Esophagus muscularis mucosa (tissue), 4 donors: ENCODE measurements at regions not wholly inside any gene's neighbourhood (a gene's known extent, or its start where the extent isn't known, plus 50 kb on each side); places are given as distances from the start of the nearest gene placed in this dataset.
A peak's percentile ranks its signal among the peaks of the same experiment; 100 is the strongest.

Source experiments
- DNase-seq: peaks from one replicate; pipeline ENCODE4 v3.0.0-alpha.2; 2017; ENCODE audit errors: extremely low spot score
- H3K27ac ChIP-seq, 4 donors: fragments of 200-600 bp; sonication (generic); replicated peaks in 1 of 4; 1 replicate in 3 of 4; 2 replicates in 1 of 4; pipeline ENCODE4 v1.5.1; 2016 to 2019; ENCODE audit warnings: mild to moderate bottlenecking in 1 of 4
- H3K27me3 ChIP-seq, 4 donors: fragments of 200-600 bp; sonication (generic); one replicate each; pipeline versions ENCODE4 v1.5.1 to v1.6.0; 2016 to 2019
- H3K36me3 ChIP-seq, 4 donors: fragments of 200-600 bp; sonication (generic); one replicate each; pipeline ENCODE4 v1.5.1; 2016 to 2019
- H3K4me1 ChIP-seq, 4 donors: fragments of 200-600 bp; sonication (generic); one replicate each; pipeline ENCODE4 v1.5.1; 2016 to 2019
- H3K4me3 ChIP-seq, 4 donors: fragments of 200-600 bp; sonication (generic); 1 replicate in 2 of 4; 2 replicates in 2 of 4; pipeline ENCODE4 v1.5.1; 2016 to 2019; ENCODE audit warnings: mild to moderate bottlenecking in 4 of 4, moderate library complexity in 1 of 4
- H3K9me3 ChIP-seq, 4 donors: fragments of 200-600 bp; sonication (generic); 1 replicate in 3 of 4; 2 replicates in 1 of 4; pipeline ENCODE4 v1.5.1; 2016 to 2019
- CTCF ChIP-seq, 3 experiments: fragments of 200-600 bp in 2 of 3; fragments of 450-650 bp in 1 of 3; sonication (generic) in 2 of 3; IDR thresholded peaks; one replicate each; pipeline ENCODE4 v1.5.1; 2017 to 2019; ENCODE audit warnings: antibody characterized with exemption in 3 of 3, mild to moderate bottlenecking in 2 of 3, moderate library complexity in 1 of 3
- EP300 ChIP-seq: sonication (generic); formaldehyde crosslinking; IDR thresholded peaks from one replicate; pipeline ENCODE4 v1.6.1; 2017; ENCODE audit warnings: antibody characterized with exemption
- POLR2A ChIP-seq: fragments of 450-650 bp; IDR thresholded peaks from one replicate; pipeline ENCODE4 v1.6.1; 2017; ENCODE audit warnings: antibody characterized with exemption, moderate library complexity, mild to moderate bottlenecking, low read depth
- POLR2AphosphoS5 ChIP-seq, 2 donors: sonication (generic); formaldehyde crosslinking; IDR thresholded peaks; one replicate each; pipeline ENCODE4 v1.6.1; 2017; ENCODE audit warnings: antibody characterized with exemption in 2 of 2
- WGBS: methylation state at CpG from one replicate; pipeline ENCODE4 v1.1.5; 2018; 5-methylcytosine and 5-hydroxymethylcytosine counted together
- intact Hi-C: fragments of 100-400 bp; cut with DNase I; formaldehyde crosslinking; loops from one replicate; pipeline ENCODE4 v1.15.1; 2023

DNA sequence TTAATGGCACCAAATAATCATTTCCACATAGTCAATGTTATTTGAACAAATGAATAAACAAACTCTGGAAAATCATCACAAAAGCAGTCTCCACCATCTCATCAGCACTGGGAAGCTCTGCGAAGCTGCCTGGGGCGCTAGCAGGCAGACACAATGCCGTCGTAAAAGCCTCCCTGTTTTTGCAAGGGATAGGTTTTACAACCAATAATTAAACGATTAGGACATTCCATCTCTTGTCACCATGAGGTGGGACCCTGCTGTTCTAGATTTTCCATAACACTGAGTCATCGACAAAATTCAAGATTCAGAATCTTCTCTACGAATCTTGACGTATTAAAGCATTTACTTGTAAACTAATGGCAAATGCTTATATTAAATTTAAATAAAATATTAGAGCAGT, 172.8 kb upstream of the AKR1E2 start:
- 92% methylated on average over 8 of the region's 8 CpGs for WGBS
- Histone ChIP-seq H3K4me3 (no peak overlapping the region), H3K36me3 (no peaks in the 10 kb centered on the region), H3K27ac (no peak overlapping the region), H3K4me1 (peaks cover 11 to 35% (median 30%) of the 10 kb centered on the region in 4 donors), H3K9me3 (no peaks in the 10 kb centered on the region), H3K27me3 (no peaks in the 10 kb centered on the region)
- intact Hi-C loops: loop anchor here (5.0 to 10.0 kb wide), 4 partner anchors 141 to 1458 kb away; no protein-coding TSS in a partner anchor
- DNase-seq: no peak
- TF ChIP-seq POLR2AphosphoS5 (IDR thresholded peaks at IDR 0.05) (no peak), EP300 (no peak), POLR2A (no peak), CTCF (IDR thresholded peaks at IDR 0.05) (no peak)

DNA sequence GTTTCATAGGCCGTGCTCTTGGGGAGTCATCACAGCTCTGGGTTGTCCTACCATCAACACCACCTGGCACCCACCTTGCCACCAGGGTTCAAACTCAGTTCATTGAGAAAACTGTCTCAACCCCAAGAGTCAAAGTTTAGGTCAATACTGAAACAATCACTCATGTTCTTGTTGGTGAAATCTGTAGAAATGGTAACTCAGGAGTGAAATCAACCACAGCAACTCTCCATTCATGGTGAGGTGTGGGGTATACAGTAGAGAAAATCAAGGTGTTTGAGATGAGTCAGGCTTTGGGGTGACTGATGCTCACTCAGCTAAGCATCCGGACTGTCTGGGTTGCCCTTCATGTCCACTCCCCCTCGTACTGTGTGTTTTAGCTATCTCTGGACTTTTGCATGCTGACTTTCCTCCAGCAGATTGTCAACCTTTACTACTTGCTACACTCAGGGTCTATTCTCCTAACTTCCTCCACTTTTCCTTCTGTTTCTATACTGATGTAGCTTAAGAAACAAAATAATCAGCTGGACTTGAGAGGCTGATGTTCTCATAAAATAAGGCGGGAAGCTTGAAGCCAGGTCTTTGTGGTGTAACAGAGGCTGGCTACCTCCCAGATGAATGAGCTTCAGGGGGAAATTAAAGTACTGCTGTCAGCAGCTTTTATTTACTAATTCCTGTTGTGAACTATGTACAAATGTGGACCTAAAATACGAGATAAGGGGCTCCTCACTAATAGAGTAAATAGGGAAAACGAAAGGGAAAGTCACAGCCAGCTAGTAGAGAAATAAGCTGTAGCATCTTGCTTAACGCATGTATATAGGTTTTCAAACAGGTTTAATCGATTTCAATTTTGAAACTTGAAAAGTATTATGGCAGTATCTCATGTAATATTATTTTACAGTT, 173.6 kb upstream of the AKR1E2 start:
- H3K9me3 ChIP-seq: no peaks in the 10 kb centered on the region
- 79% methylated on average over 8 of the region's 8 CpGs for WGBS
- no peak overlapping the region for H3K4me3 ChIP-seq
- H3K4me1 ChIP-seq: peaks cover 14 to 35% (median 31%) of the 10 kb centered on the region in 4 donors
- H3K27me3 ChIP-seq: no peaks in the 10 kb centered on the region
- DNase-seq: no peak
- TF ChIP-seq POLR2AphosphoS5 (IDR thresholded peaks at IDR 0.05): no peak
- TF ChIP-seq CTCF (IDR thresholded peaks at IDR 0.05): no peak
- TF ChIP-seq EP300: no peak
- H3K36me3 ChIP-seq: no peaks in the 10 kb centered on the region
- intact Hi-C loops: loop anchor here (5.0 to 10.0 kb wide), 4 partner anchors 140 to 1458 kb away; no protein-coding TSS in a partner anchor
- H3K27ac ChIP-seq: peak overlapping the region in 1 of 4 donors; percentile 15

DNA sequence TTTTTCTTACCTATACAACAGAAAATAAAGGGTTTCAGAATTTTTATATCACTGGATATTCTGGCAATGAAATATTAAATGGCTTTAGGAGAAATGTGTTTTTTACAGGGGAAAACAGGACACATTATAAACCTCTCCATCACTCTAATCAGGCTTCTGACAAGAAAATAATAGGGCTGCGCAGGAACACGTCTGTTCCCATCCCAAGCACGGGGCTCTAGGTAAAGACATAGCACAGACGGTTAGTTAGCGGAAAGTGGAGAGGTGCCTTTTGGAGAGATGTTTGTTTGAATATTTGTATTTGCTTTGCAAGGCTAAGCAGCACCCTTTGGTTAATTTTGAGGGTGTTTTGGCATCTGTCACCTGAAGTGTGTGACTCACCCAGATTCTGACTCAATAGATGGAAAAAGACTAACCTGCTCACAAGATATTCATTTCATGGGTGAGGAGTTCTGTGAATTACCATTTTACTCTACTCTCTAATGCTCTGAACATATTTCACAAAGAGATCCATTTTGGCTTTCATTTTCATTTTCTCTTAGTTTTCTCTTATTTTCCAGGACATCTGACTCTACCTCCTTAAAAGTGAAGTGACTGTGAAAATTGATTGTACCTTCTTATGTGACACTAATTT, 174.5 kb upstream of the AKR1E2 start:
- Histone ChIP-seq H3K9me3 (no peaks in the 10 kb centered on the region), H3K4me1 (peaks cover 22 to 36% (median 33%) of the 10 kb centered on the region in 4 donors), H3K4me3 (no peak overlapping the region), H3K27ac (peak overlapping the region in 1 of 4 donors; percentile 71), H3K36me3 (no peaks in the 10 kb centered on the region), H3K27me3 (no peaks in the 10 kb centered on the region)
- intact Hi-C loops: loop anchor here (5.0 to 10.0 kb wide), 4 partner anchors 139 to 1457 kb away; no protein-coding TSS in a partner anchor
- DNase-seq: no peak
- 98% methylated on average over 5 of the region's 5 CpGs for WGBS
- TF ChIP-seq POLR2A (no peak), CTCF (IDR thresholded peaks at IDR 0.05) (no peak), POLR2AphosphoS5 (IDR thresholded peaks at IDR 0.05) (no peak)

DNA sequence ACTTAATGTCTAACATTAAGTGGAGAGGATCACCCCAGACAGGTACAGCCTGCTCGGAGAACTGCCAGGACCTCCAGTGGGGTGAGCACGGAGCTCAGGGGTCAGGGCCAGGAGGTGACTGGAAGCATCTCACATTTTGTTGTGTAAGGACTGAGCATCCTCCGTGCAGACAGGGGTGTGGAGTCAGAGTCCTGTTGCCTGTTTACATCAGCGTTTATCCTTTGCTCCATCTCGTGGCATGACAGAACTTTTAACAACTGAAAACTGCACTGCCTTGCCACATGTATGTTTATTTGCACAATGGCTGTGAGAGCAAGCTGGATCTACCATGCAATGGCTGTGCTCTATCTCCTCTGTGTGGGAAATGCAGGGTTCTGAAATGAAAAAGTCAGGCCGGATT, 175.4 kb upstream of the AKR1E2 start:
- H3K9me3 ChIP-seq: no peaks in the 10 kb centered on the region
- DNase-seq: no peak
- peak overlapping the region; percentile 36 to 71 (median 65) for H3K27ac ChIP-seq
- H3K27me3 ChIP-seq: no peaks in the 10 kb centered on the region
- no peak overlapping the region for H3K4me3 ChIP-seq
- WGBS: 63% methylated on average over 6 of the region's 6 CpGs
- peaks cover 23 to 30% (median 29%) of the 10 kb centered on the region in 4 donors for H3K4me1 ChIP-seq
- no peaks in the 10 kb centered on the region for H3K36me3 ChIP-seq
- intact Hi-C loops: loop anchor here (5.0 to 10.0 kb wide), 4 partner anchors 138 to 1456 kb away; no protein-coding TSS in a partner anchor
- no peak for TF ChIP-seq POLR2AphosphoS5 (IDR thresholded peaks at IDR 0.05)
- TF ChIP-seq CTCF (IDR thresholded peaks at IDR 0.05): no peak
- TF ChIP-seq POLR2A: no peak
- TF ChIP-seq EP300: no peak
